ENCODE measurements at regions not wholly inside any gene's neighbourhood (a gene's known extent, or its start where the extent isn't known, plus 50 kb on each side); places are given as distances from the start of the nearest gene placed in this dataset.

- no peak for DNase-seq (ENCODE audit: low spot score)
Measured at GRCh38 chr6:167398214-167399050, 73.5 kb downstream of the TTLL2 start.

GRCh38 chr6:167399051-167399387, 74.1 kb downstream of the TTLL2 start:
- TF ChIP-seq CTCF (IDR thresholded peaks at IDR 0.05; ENCODE audit: extremely low read depth, missing control alignments) = no peak

More at GRCh38 chr6:167398214-167399050, 73.5 kb downstream of the TTLL2 start:
- TF ChIP-seq CTCF (IDR thresholded peaks at IDR 0.05; ENCODE audit: extremely low read depth, missing control alignments) = no peak

GRCh38 chr6:167399599-167399998, 74.7 kb downstream of the TTLL2 start:
- no peak for DNase-seq (ENCODE audit: low spot score)
- no peak for TF ChIP-seq CTCF (IDR thresholded peaks at IDR 0.05; ENCODE audit: extremely low read depth, missing control alignments)

More at GRCh38 chr6:167399051-167399387, 74.1 kb downstream of the TTLL2 start:
- no peak for DNase-seq (ENCODE audit: low spot score)

- DNase-seq (ENCODE audit: low spot score) = no peak
- no peak for TF ChIP-seq CTCF (IDR thresholded peaks at IDR 0.05; ENCODE audit: extremely low read depth, missing control alignments)
Measured at GRCh38 chr6:167400482-167401138, 75.7 kb downstream of the TTLL2 start.

GRCh38 chr6:167401525-167402194, 76.8 kb downstream of the TTLL2 start:
- no peak for TF ChIP-seq CTCF (IDR thresholded peaks at IDR 0.05; ENCODE audit: extremely low read depth, missing control alignments)
- no peak for DNase-seq (ENCODE audit: low spot score)

GRCh38 chr6:167402195-167402686, 77.4 kb downstream of the TTLL2 start:
- TF ChIP-seq CTCF (IDR thresholded peaks at IDR 0.05; ENCODE audit: extremely low read depth, missing control alignments) = no peak
- no peak for DNase-seq (ENCODE audit: low spot score)

GRCh38 chr6:167403427-167403826, 78.5 kb downstream of the TTLL2 start:
- TF ChIP-seq CTCF (IDR thresholded peaks at IDR 0.05; ENCODE audit: extremely low read depth, missing control alignments) = no peak

More at GRCh38 chr6:167403427-167403826, 78.5 kb downstream of the TTLL2 start:
- DNase-seq (ENCODE audit: low spot score) = no peak
